ENCODE measurements at regions not wholly inside any gene's neighbourhood (a gene's known extent, or its start where the extent isn't known, plus 50 kb on each side); places are given as distances from the start of the nearest gene placed in this dataset.

DNA sequence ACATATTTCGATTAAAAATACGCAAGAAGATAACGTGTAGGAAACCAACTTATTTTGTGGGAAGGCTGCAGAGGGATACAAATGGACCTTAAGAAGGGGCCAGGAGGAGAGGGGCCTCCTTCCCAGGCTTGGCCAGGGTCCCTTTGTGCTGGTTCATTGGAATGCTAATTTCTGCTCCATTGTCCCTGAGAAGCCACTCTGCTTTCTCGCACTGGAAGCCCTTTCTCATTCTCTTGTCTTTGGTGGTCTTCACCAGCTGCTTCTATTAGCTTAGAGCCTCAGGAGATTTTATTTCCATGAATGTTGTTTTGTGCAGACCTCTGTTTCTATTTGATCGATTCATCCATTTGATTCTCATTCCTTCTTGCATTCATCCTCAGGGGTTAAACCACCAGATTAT is 325.4 kb downstream of the TMEM38B start:
- H2AFZ ChIP-seq (ENCODE audit: low read depth, low read length), result no peak overlapping the region
- POLR2A ChIA-PET, result no interaction called here
- intact Hi-C loops (cut with micrococcal nuclease), result no loop called here

More for the DNA sequence above, 325.4 kb downstream of the TMEM38B start:
- dilution Hi-C loops (cut with MboI; ENCODE audit: extremely low pct_ligation_motif_present, low sequenced_read_pairs), result no loop called here
- CTCF ChIA-PET, result no interaction called here
- Histone ChIP-seq H4K20me1 (replicated peaks; ENCODE audit: control insufficient read depth, extremely low read depth, insufficient read depth, low read length) (no peaks in the 10 kb centered on the region), H3K9me3 (replicated peaks; ENCODE audit: control insufficient read depth, insufficient read depth, low read length) (peaks cover 2% of the 10 kb centered on the region), H3K9me1 (replicated peaks; ENCODE audit: control insufficient read depth, extremely low read depth, insufficient read depth, low read length) (no peaks in the 10 kb centered on the region), H3K4me2 (ENCODE audit: insufficient read depth, low read length) (no peak overlapping the region), H3K4me1 (ENCODE audit: control insufficient read depth, extremely low read depth, insufficient read depth, low read length) (no peaks in the 10 kb centered on the region), H3K9ac (replicated peaks; ENCODE audit: extremely low read depth, insufficient read depth, low read length) (no peak overlapping the region), H3K36me3 (ENCODE audit: control insufficient read depth in 2 of 2, extremely low read depth in 1 of 2, insufficient read depth in 2 of 2, low read length in 2 of 2) (no peaks in the 10 kb centered on the region), H3K79me2 (ENCODE audit: control insufficient read depth, insufficient read depth, low read length) (no peaks in the 10 kb centered on the region), H3K27ac (ENCODE audit: insufficient read depth, low read depth, low read length) (no peak overlapping the region), H3K27me3 (ENCODE audit: control insufficient read depth in 2 of 2, insufficient read depth in 2 of 2, low read length in 2 of 2) (no peaks in the 10 kb centered on the region), H3K4me3 (replicated peaks in 1 of 3; ENCODE audit: insufficient read depth in 1 of 3, low read depth in 1 of 3, low read length in 3 of 3) (no peak overlapping the region)
- BruUV-seq (replicated peaks), result no TSS peak
- FAIRE-seq, result no peak
- TF ChIP-seq POLR2A (IDR thresholded peaks at IDR 0.05; ENCODE audit: low read depth, low read length) (no peak), JUN (IDR thresholded peaks at IDR 0.05; ENCODE audit: borderline replicate concordance, insufficient read depth, insufficient read length, low read depth) (no peak), FOS (IDR thresholded peaks at IDR 0.05; ENCODE audit: borderline replicate concordance, insufficient read depth, low read length) (no peak), POLR2AphosphoS5 (IDR thresholded peaks at IDR 0.05; ENCODE audit: insufficient read depth, low read depth, low read length) (no peak), EZH2 (IDR thresholded peaks at IDR 0.05; ENCODE audit: borderline replicate concordance, low read depth, low read length, severe bottlenecking) (no peak), MYC (IDR thresholded peaks at IDR 0.05; ENCODE audit: low read depth, low read length) (no peak), GATA2 (IDR thresholded peaks at IDR 0.05; ENCODE audit: insufficient read depth, insufficient read length, low read depth, low read length) (no peak)
- TF ChIP-seq, protein P1, sequence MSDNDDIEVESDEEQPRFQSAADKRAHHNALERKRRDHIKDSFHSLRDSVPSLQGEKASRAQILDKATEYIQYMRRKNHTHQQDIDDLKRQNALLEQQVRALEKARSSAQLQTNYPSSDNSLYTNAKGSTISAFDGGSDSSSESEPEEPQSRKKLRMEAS (IDR thresholded peaks at IDR 0.05; ENCODE audit: insufficient read depth, insufficient read length), result no peak
- TF ChIP-seq, protein P2, sequence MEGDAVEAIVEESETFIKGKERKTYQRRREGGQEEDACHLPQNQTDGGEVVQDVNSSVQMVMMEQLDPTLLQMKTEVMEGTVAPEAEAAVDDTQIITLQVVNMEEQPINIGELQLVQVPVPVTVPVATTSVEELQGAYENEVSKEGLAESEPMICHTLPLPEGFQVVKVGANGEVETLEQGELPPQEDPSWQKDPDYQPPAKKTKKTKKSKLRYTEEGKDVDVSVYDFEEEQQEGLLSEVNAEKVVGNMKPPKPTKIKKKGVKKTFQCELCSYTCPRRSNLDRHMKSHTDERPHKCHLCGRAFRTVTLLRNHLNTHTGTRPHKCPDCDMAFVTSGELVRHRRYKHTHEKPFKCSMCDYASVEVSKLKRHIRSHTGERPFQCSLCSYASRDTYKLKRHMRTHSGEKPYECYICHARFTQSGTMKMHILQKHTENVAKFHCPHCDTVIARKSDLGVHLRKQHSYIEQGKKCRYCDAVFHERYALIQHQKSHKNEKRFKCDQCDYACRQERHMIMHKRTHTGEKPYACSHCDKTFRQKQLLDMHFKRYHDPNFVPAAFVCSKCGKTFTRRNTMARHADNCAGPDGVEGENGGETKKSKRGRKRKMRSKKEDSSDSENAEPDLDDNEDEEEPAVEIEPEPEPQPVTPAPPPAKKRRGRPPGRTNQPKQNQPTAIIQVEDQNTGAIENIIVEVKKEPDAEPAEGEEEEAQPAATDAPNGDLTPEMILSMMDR (IDR thresholded peaks at IDR 0.05; ENCODE audit: extremely low read depth in 1 of 2, insufficient read depth in 1 of 2, low read depth in 1 of 2, low read length in 2 of 2), result no peak
- no peak for DNase-seq (ENCODE audit: low read depth, low spot score)
